HUES64 (cell line): ENCODE measurements at regions not wholly inside any gene's neighbourhood (a gene's known extent, or its start where the extent isn't known, plus 50 kb on each side); places are given as distances from the start of the nearest gene placed in this dataset.

ENCODE experiments used
- H3K27ac ChIP-seq: 2 replicates; pipeline ENCODE4 v1.7.0; 2013; ENCODE audit warnings: low read depth, low read length, inconsistent platforms
- H3K27me3 ChIP-seq: 2 replicates; pipeline ENCODE4 v1.6.1; 2013; ENCODE audit warnings: mild to moderate bottlenecking, low read length; ENCODE audit not compliant: insufficient read depth
- H3K36me3 ChIP-seq: 2 replicates; pipeline ENCODE4 v1.6.1; 2013; ENCODE audit warnings: mild to moderate bottlenecking, low read length; ENCODE audit not compliant: insufficient read depth
- H3K4me1 ChIP-seq: 2 replicates; pipeline ENCODE4 v1.6.1; 2013; ENCODE audit warnings: mild to moderate bottlenecking, low read length, moderate library complexity; ENCODE audit not compliant: insufficient read depth
- H3K4me3 ChIP-seq: 2 replicates; pipeline ENCODE4 v1.5.1; 2013; ENCODE audit warnings: mild to moderate bottlenecking, low read length, moderate library complexity
- H3K9ac ChIP-seq: 2 replicates; pipeline ENCODE4 v1.6.1; 2013; ENCODE audit warnings: mild to moderate bottlenecking, low read depth, low read length
- H3K9me3 ChIP-seq: 2 replicates; pipeline ENCODE4 v1.6.1; 2013; ENCODE audit warnings: low read depth, low read length; ENCODE audit not compliant: insufficient read depth
- WGBS: fragments of 150-250, 120-280 bp; methylation state at CpG from one replicate; pipeline ENCODE4 v1.1.7; 2013; ENCODE audit warnings: missing lambda C conversion rate; 5-methylcytosine and 5-hydroxymethylcytosine counted together

- H3K9me3 ChIP-seq = no peaks in the 10 kb centered on the region
- no peaks in the 10 kb centered on the region for H3K27me3 ChIP-seq
- no CpG with 5 or more reads among the region's 1 CpG for WGBS
- H3K36me3 ChIP-seq = no peaks in the 10 kb centered on the region
- H3K9ac ChIP-seq = no peak overlapping the region
- no peak overlapping the region for H3K27ac ChIP-seq
- no peaks in the 10 kb centered on the region for H3K4me1 ChIP-seq
- H3K4me3 ChIP-seq = no peak overlapping the region
Observed at GRCh38 chr2:145739681-145740080, 1219.8 kb upstream of the ZEB2 start.

GRCh38 chr2:145736871-145737270, 1217.0 kb upstream of the ZEB2 start:
- Histone ChIP-seq H3K27me3 (no peaks in the 10 kb centered on the region), H3K4me1 (no peaks in the 10 kb centered on the region), H3K9me3 (no peaks in the 10 kb centered on the region), H3K4me3 (no peak overlapping the region), H3K36me3 (no peaks in the 10 kb centered on the region), H3K9ac (no peak overlapping the region), H3K27ac (no peak overlapping the region)
- 92% methylated on average over 1 of the region's 1 CpG for WGBS

- Histone ChIP-seq H3K4me1 (no peaks in the 10 kb centered on the region), H3K4me3 (no peak overlapping the region), H3K9me3 (no peaks in the 10 kb centered on the region), H3K27me3 (no peaks in the 10 kb centered on the region), H3K9ac (no peak overlapping the region), H3K27ac (no peak overlapping the region), H3K36me3 (no peaks in the 10 kb centered on the region)
- 98% methylated on average over 4 of the region's 4 CpGs for WGBS
Observed at GRCh38 chr2:145731467-145731866, 1211.5 kb upstream of the ZEB2 start.

GRCh38 chr2:145729993-145730770, 1210.3 kb upstream of the ZEB2 start:
- Histone ChIP-seq H3K9ac (no peak overlapping the region), H3K9me3 (no peaks in the 10 kb centered on the region), H3K27ac (no peak overlapping the region), H3K27me3 (no peaks in the 10 kb centered on the region), H3K4me3 (no peak overlapping the region), H3K4me1 (no peaks in the 10 kb centered on the region), H3K36me3 (no peaks in the 10 kb centered on the region)
- 96% methylated on average over 5 of the region's 5 CpGs for WGBS

- H3K27ac ChIP-seq = no peak overlapping the region
- 77% methylated on average over 2 of the region's 5 CpGs for WGBS
- H3K4me1 ChIP-seq = no peaks in the 10 kb centered on the region
- H3K36me3 ChIP-seq = no peaks in the 10 kb centered on the region
- H3K9me3 ChIP-seq = no peaks in the 10 kb centered on the region
- no peak overlapping the region for H3K9ac ChIP-seq
- H3K4me3 ChIP-seq = no peak overlapping the region
- no peaks in the 10 kb centered on the region for H3K27me3 ChIP-seq
Observed at GRCh38 chr2:145729481-145729880, 1209.6 kb upstream of the ZEB2 start.

GRCh38 chr2:145728511-145728910, 1208.6 kb upstream of the ZEB2 start:
- Histone ChIP-seq H3K4me3 (no peak overlapping the region), H3K4me1 (no peaks in the 10 kb centered on the region), H3K36me3 (no peaks in the 10 kb centered on the region), H3K27me3 (no peaks in the 10 kb centered on the region), H3K9ac (no peak overlapping the region), H3K9me3 (no peaks in the 10 kb centered on the region), H3K27ac (no peak overlapping the region)
- 100% methylated on average over 1 of the region's 1 CpG for WGBS

- Histone ChIP-seq H3K9ac (no peak overlapping the region), H3K4me1 (no peaks in the 10 kb centered on the region), H3K27ac (no peak overlapping the region), H3K36me3 (no peaks in the 10 kb centered on the region), H3K27me3 (no peaks in the 10 kb centered on the region), H3K9me3 (no peaks in the 10 kb centered on the region), H3K4me3 (no peak overlapping the region)
- 93% methylated on average over 3 of the region's 3 CpGs for WGBS
Observed at GRCh38 chr2:145725876-145726275, 1206.0 kb upstream of the ZEB2 start.

GRCh38 chr2:145724311-145724898, 1204.5 kb upstream of the ZEB2 start:
- 97% methylated on average over 1 of the region's 1 CpG for WGBS

GRCh38 chr2:145723872-145724271, 1204.0 kb upstream of the ZEB2 start:
- WGBS = 94% methylated on average over 5 of the region's 5 CpGs
- Histone ChIP-seq H3K36me3 (no peaks in the 10 kb centered on the region), H3K27me3 (no peaks in the 10 kb centered on the region), H3K27ac (no peak overlapping the region), H3K4me1 (no peaks in the 10 kb centered on the region), H3K9ac (no peak overlapping the region), H3K9me3 (no peaks in the 10 kb centered on the region), H3K4me3 (no peak overlapping the region)

More at GRCh38 chr2:145724311-145724898, 1204.5 kb upstream of the ZEB2 start:
- Histone ChIP-seq H3K27me3 (no peaks in the 10 kb centered on the region), H3K9me3 (no peaks in the 10 kb centered on the region), H3K4me3 (no peak overlapping the region), H3K36me3 (no peaks in the 10 kb centered on the region), H3K4me1 (no peaks in the 10 kb centered on the region), H3K27ac (no peak overlapping the region), H3K9ac (no peak overlapping the region)

- no peak overlapping the region for H3K27ac ChIP-seq
- H3K4me1 ChIP-seq = no peaks in the 10 kb centered on the region
- WGBS = no CpG with 5 or more reads among the region's 1 CpG
- no peaks in the 10 kb centered on the region for H3K9me3 ChIP-seq
- H3K4me3 ChIP-seq = no peak overlapping the region
- no peak overlapping the region for H3K9ac ChIP-seq
- H3K27me3 ChIP-seq = no peaks in the 10 kb centered on the region
- no peaks in the 10 kb centered on the region for H3K36me3 ChIP-seq
Observed at GRCh38 chr2:145721681-145722080, 1201.8 kb upstream of the ZEB2 start.

GRCh38 chr2:145715601-145716000, 1195.7 kb upstream of the ZEB2 start:
- Histone ChIP-seq H3K9ac (no peak overlapping the region), H3K9me3 (0 out of 2 replicates have a peak, but pooled peaks cover 4% of the 10 kb centered on the region), H3K4me1 (no peaks in the 10 kb centered on the region), H3K36me3 (no peaks in the 10 kb centered on the region), H3K27ac (no peak overlapping the region), H3K4me3 (no peak overlapping the region), H3K27me3 (no peaks in the 10 kb centered on the region)
- WGBS = 96% methylated on average over 2 of the region's 2 CpGs
